ENCODE measurements at regions not wholly inside any gene's neighbourhood (a gene's known extent, or its start where the extent isn't known, plus 50 kb on each side); places are given as distances from the start of the nearest gene placed in this dataset.

- no peak for DNase-seq
- CTCF ChIA-PET, result interaction anchor here (1.0 to 1.7 kb wide), 2 partner anchors 206 to 297 kb away, joined by 3 read pairs; no protein-coding TSS in a partner anchor
- intact Hi-C loops (cut with micrococcal nuclease), result no loop called here
- no peak overlapping the region for H3K27ac Mint-ChIP-seq
- no peak overlapping the region for H3K4me3 Mint-ChIP-seq
- peaks cover 6% of the 10 kb centered on the region for H3K4me1 Mint-ChIP-seq (ENCODE audit: low read depth)
- peaks cover 13% of the 10 kb centered on the region for H3K36me3 Mint-ChIP-seq (ENCODE audit: low read depth)
- H3K9me3 Mint-ChIP-seq, result peaks cover 3% of the 10 kb centered on the region
- H3K27me3 Mint-ChIP-seq (ENCODE audit: low read depth), result no peaks in the 10 kb centered on the region
Observed at GRCh38 chr4:108236264-108236663, 67.5 kb upstream of the LEF1 start.

GRCh38 chr4:108227923-108228322, 59.2 kb upstream of the LEF1 start:
- Mint-ChIP-seq H3K4me3 (no peak overlapping the region), H3K4me1 (ENCODE audit: low read depth) (peaks cover 7% of the 10 kb centered on the region), H3K9me3 (peaks cover 5% of the 10 kb centered on the region), H3K27ac (no peak overlapping the region), H3K27me3 (ENCODE audit: low read depth) (no peaks in the 10 kb centered on the region), H3K36me3 (ENCODE audit: low read depth) (peaks cover 10% of the 10 kb centered on the region)
- CTCF ChIA-PET, result interaction anchor here (0.6 kb wide), 1 partner anchor 10 kb away, joined by 3 read pairs; no protein-coding TSS in a partner anchor
- intact Hi-C loops (cut with micrococcal nuclease), result loop anchor here (2.0 kb wide), 1 partner anchor 23 kb away; no protein-coding TSS in a partner anchor
- DNase-seq, result peak; percentile 20

- H3K36me3 Mint-ChIP-seq (ENCODE audit: low read depth), result peaks cover 8% of the 10 kb centered on the region
- H3K9me3 Mint-ChIP-seq, result peaks cover 2% of the 10 kb centered on the region
- H3K27ac Mint-ChIP-seq, result no peak overlapping the region
- no peaks in the 10 kb centered on the region for H3K27me3 Mint-ChIP-seq (ENCODE audit: low read depth)
- CTCF ChIA-PET, result no interaction called here
- H3K4me3 Mint-ChIP-seq, result no peak overlapping the region
- DNase-seq, result no peak
- intact Hi-C loops (cut with micrococcal nuclease), result no loop called here
- H3K4me1 Mint-ChIP-seq (ENCODE audit: low read depth), result peaks cover 6% of the 10 kb centered on the region
Observed at GRCh38 chr4:108224611-108225053, 55.9 kb upstream of the LEF1 start.

- H3K4me3 Mint-ChIP-seq, result no peak overlapping the region
- peaks cover 6% of the 10 kb centered on the region for H3K4me1 Mint-ChIP-seq (ENCODE audit: low read depth)
- peaks cover 2% of the 10 kb centered on the region for H3K9me3 Mint-ChIP-seq
- intact Hi-C loops (cut with micrococcal nuclease), result no loop called here
- no peak for DNase-seq
- CTCF ChIA-PET, result no interaction called here
- H3K27ac Mint-ChIP-seq, result no peak overlapping the region
- no peaks in the 10 kb centered on the region for H3K27me3 Mint-ChIP-seq (ENCODE audit: low read depth)
- H3K36me3 Mint-ChIP-seq (ENCODE audit: low read depth), result peaks cover 8% of the 10 kb centered on the region
Observed at GRCh38 chr4:108223313-108223712, 54.6 kb upstream of the LEF1 start.

- CTCF ChIA-PET, result no interaction called here
- Mint-ChIP-seq H3K4me1 (ENCODE audit: low read depth) (peaks cover 2% of the 10 kb centered on the region), H3K4me3 (no peak overlapping the region), H3K27me3 (ENCODE audit: low read depth) (no peaks in the 10 kb centered on the region), H3K9me3 (peaks cover 2% of the 10 kb centered on the region), H3K27ac (no peak overlapping the region), H3K36me3 (ENCODE audit: low read depth) (peaks cover 12% of the 10 kb centered on the region)
- intact Hi-C loops (cut with micrococcal nuclease), result no loop called here
- no peak for DNase-seq
Observed at GRCh38 chr4:108219998-108220397, 51.3 kb upstream of the LEF1 start.

All from activated naive CD4-positive, alpha-beta T cell treated with anti-CD3 and anti-CD28 coated beads for 36 hours (primary cell).